GM18868 (cell line): ENCODE measurements at regions not wholly inside any gene's neighbourhood (a gene's known extent, or its start where the extent isn't known, plus 50 kb on each side); places are given as distances from the start of the nearest gene placed in this dataset.
"Not testable (repeated sequence)": the region's sequence is repeated elsewhere in the genome, so short reads cannot be mapped to it uniquely, and the experiment has no call there.

Experiments
- ATAC-seq: cut with Tn5 transposase; IDR thresholded peaks from one replicate; pipeline ENCODE4 v1.9.1; 2021; ENCODE audit warnings: mild to moderate bottlenecking, moderate library complexity; ENCODE audit not compliant: unreplicated experiment

GRCh38 chr7:67608806-67609205 lies 612.2 kb downstream of the TYW1 start:
- ATAC-seq: no peak

GRCh38 chr7:67610897-67611296 lies 614.3 kb downstream of the TYW1 start:
- ATAC-seq: no peak

GRCh38 chr7:67614843-67615242 lies 618.2 kb downstream of the TYW1 start:
- ATAC-seq: no peak

- no peak for ATAC-seq
Measured at GRCh38 chr7:67616517-67616916, 619.9 kb downstream of the TYW1 start.

- ATAC-seq: no peak
Measured at GRCh38 chr7:67618556-67619162, 622.0 kb downstream of the TYW1 start.

GRCh38 chr7:67619175-67619574 lies 622.5 kb downstream of the TYW1 start:
- no peak for ATAC-seq

- ATAC-seq: no peak
Measured at GRCh38 chr7:67620216-67620933, 623.7 kb downstream of the TYW1 start.

- no peak for ATAC-seq
Measured at GRCh38 chr7:67621704-67622103, 625.1 kb downstream of the TYW1 start.

- ATAC-seq: peak; percentile 66
Measured at GRCh38 chr7:67625257-67625737, 628.7 kb downstream of the TYW1 start.

GRCh38 chr7:67631476-67631875 lies 634.8 kb downstream of the TYW1 start:
- ATAC-seq: no peak

- no peak for ATAC-seq
Measured at GRCh38 chr7:67635271-67635670, 638.6 kb downstream of the TYW1 start.

- no peak for ATAC-seq
Measured at GRCh38 chr7:67636348-67637022, 639.9 kb downstream of the TYW1 start.

GRCh38 chr7:67637023-67637358 lies 640.4 kb downstream of the TYW1 start:
- ATAC-seq: no peak

GRCh38 chr7:67642542-67642941 lies 645.9 kb downstream of the TYW1 start:
- ATAC-seq: not testable (repeated sequence)

GRCh38 chr7:67644151-67644550 lies 647.5 kb downstream of the TYW1 start:
- ATAC-seq: no peak

GRCh38 chr7:67652937-67653336 lies 656.3 kb downstream of the TYW1 start:
- ATAC-seq: no peak

GRCh38 chr7:67653856-67654454 lies 657.3 kb downstream of the TYW1 start:
- ATAC-seq: no peak

- ATAC-seq: no peak
Measured at GRCh38 chr7:67654642-67655041, 658.0 kb downstream of the TYW1 start.

GRCh38 chr7:67655168-67655567 lies 658.5 kb downstream of the TYW1 start:
- ATAC-seq: no peak

GRCh38 chr7:67659091-67659490 lies 662.5 kb downstream of the TYW1 start:
- no peak for ATAC-seq

- no peak for ATAC-seq
Measured at GRCh38 chr7:67662804-67663203, 666.2 kb downstream of the TYW1 start.

GRCh38 chr7:67663644-67664043 lies 667.0 kb downstream of the TYW1 start:
- ATAC-seq: no peak
